ENCODE measurements at regions not wholly inside any gene's neighbourhood (a gene's known extent, or its start where the extent isn't known, plus 50 kb on each side); places are given as distances from the start of the nearest gene placed in this dataset.

- DNase-seq (ENCODE audit: low read depth in 1 of 2, low spot score in 2 of 2) = no peak
- no peak overlapping the region for H3K9ac ChIP-seq (replicated peaks in 1 of 4; ENCODE audit: extremely low read depth in 1 of 4, low read depth in 3 of 4, low read length in 3 of 4)
- H2BK120ac ChIP-seq (replicated peaks; ENCODE audit: low read depth, low read length) = no peak overlapping the region
- no peak overlapping the region for H4K91ac ChIP-seq (replicated peaks; ENCODE audit: insufficient read length, low read length)
- H3K36me3 ChIP-seq (ENCODE audit: control insufficient read depth in 2 of 4, insufficient read depth in 4 of 4, low read length in 3 of 4) = no peaks in the 10 kb centered on the region
- H3K4ac ChIP-seq (replicated peaks; ENCODE audit: insufficient read length, low read depth, low read length) = no peak overlapping the region
- H3K27ac ChIP-seq (ENCODE audit: low read depth, low read length) = no peak overlapping the region
- ChIA-PET CTCF (ENCODE audit: partially characterized antibody) (interaction anchor here (1.3 to 3.1 kb wide), 3 partner anchors 9 to 42 kb away, joined by 3 to 20 read pairs (median 4); no protein-coding TSS in a partner anchor), POLR2A (ENCODE audit: partially characterized antibody) (no interaction called here)
- peaks cover 0 to 4% of the 10 kb centered on the region in 2 experiments; a peak in 1 of 4 replicates for H3K9me3 ChIP-seq (ENCODE audit: insufficient read depth in 2 of 2, low read depth in 1 of 2, low read length in 1 of 2)
- no peak overlapping the region for H3K56ac ChIP-seq (replicated peaks; ENCODE audit: insufficient read length, low read depth, low read length)
- TF ChIP-seq KDM1A (IDR thresholded peaks at IDR 0.05; ENCODE audit: borderline replicate concordance, low read length) (no peak), EGR1 (IDR thresholded peaks at IDR 0.05; ENCODE audit: borderline replicate concordance, low read depth, low read length) (no peak), FOSL1 (IDR thresholded peaks at IDR 0.05; ENCODE audit: insufficient read depth, low read depth, low read length) (no peak), POU5F1 (IDR thresholded peaks at IDR 0.05; ENCODE audit: low read depth, low read length) (no peak), SIX5 (IDR thresholded peaks at IDR 0.05; ENCODE audit: low read depth, low read length) (no peak), NANOG (IDR thresholded peaks at IDR 0.05; ENCODE audit: insufficient read depth, low read depth, low read length, poor library complexity, severe bottlenecking) (no peak), CHD2 (IDR thresholded peaks at IDR 0.05; ENCODE audit: low read length) (no peak), POLR2AphosphoS5 (IDR thresholded peaks at IDR 0.05; ENCODE audit: low read depth, low read length) (no peak), SP4 (IDR thresholded peaks at IDR 0.05; ENCODE audit: low read length) (no peak), ZNF274 (IDR thresholded peaks at IDR 0.05; ENCODE audit: borderline replicate concordance, extremely low read depth, low read length) (no peak), TCF12 (IDR thresholded peaks at IDR 0.05; ENCODE audit: low read depth, low read length) (no peak)
- TF ChIP-seq, protein P1, sequence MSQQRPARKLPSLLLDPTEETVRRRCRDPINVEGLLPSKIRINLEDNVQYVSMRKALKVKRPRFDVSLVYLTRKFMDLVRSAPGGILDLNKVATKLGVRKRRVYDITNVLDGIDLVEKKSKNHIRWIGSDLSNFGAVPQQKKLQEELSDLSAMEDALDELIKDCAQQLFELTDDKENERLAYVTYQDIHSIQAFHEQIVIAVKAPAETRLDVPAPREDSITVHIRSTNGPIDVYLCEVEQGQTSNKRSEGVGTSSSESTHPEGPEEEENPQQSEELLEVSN (IDR thresholded peaks at IDR 0.05) = no peak
- H3K27me3 ChIP-seq (replicated peaks in 1 of 4; ENCODE audit: control insufficient read depth in 3 of 4, extremely low read depth in 1 of 4, insufficient read depth in 3 of 4, low read length in 3 of 4) = no peaks in the 10 kb centered on the region
- no peak overlapping the region for H3K14ac ChIP-seq (ENCODE audit: insufficient read length)
- H2BK12ac ChIP-seq (ENCODE audit: low read depth, low read length) = no peak overlapping the region
- peak overlapping the region; percentile 44; the same call in 1 of the 2 replicates for H2AFZ ChIP-seq (ENCODE audit: low read length)
- no peak for FAIRE-seq
- no peak overlapping the region for H3K23ac ChIP-seq (ENCODE audit: insufficient read length)
- no peaks in the 10 kb centered on the region for H3K23me2 ChIP-seq (ENCODE audit: low read depth, low read length)
- no peak overlapping the region for H2BK5ac ChIP-seq (ENCODE audit: low read depth, low read length)
- no peak overlapping the region for H4K5ac ChIP-seq (ENCODE audit: insufficient read length, low read depth, low read length)
- H3K4me3 ChIP-seq (ENCODE audit: extremely low read depth in 1 of 4, insufficient read depth in 2 of 4, low read depth in 3 of 4, low read length in 4 of 4) = no peak overlapping the region
- H2BK15ac ChIP-seq (ENCODE audit: low read length) = no peak overlapping the region
- 0 out of 2 replicates have a peak overlapping the region, but pooled peaks have one; percentile 35 for H4K8ac ChIP-seq (ENCODE audit: extremely low read depth, insufficient read depth, low read length)
- WGBS, 2 experiments (ENCODE audit: extremely low coverage in 1 of 2, insufficient coverage in 1 of 2, insufficient read length in 1 of 2, insufficient replicate concordance in 2 of 2, low coverage in 1 of 2, low lambda C conversion rate in 2 of 2, missing lambda C conversion rate in 1 of 2) = 93% methylated on average over 11 of the region's 11 CpGs; no CpG with 5 or more reads in 1 of the 2 experiments
- no peaks in the 10 kb centered on the region for H3K79me1 ChIP-seq (ENCODE audit: low read depth, low read length)
- no peak overlapping the region for H3K18ac ChIP-seq (ENCODE audit: extremely low read depth, low read length)
- H2BK20ac ChIP-seq (ENCODE audit: low read length) = no peak overlapping the region
- H4K20me1 ChIP-seq (replicated peaks in 1 of 2; ENCODE audit: control insufficient read depth in 1 of 2, insufficient read depth in 2 of 2, low read length in 2 of 2) = no peaks in the 10 kb centered on the region
- H3K4me1 ChIP-seq (replicated peaks in 1 of 4; ENCODE audit: control insufficient read depth in 3 of 4, insufficient read depth in 4 of 4, low read length in 3 of 4) = no peaks in the 10 kb centered on the region
- H3K4me2 ChIP-seq (ENCODE audit: insufficient read depth in 1 of 2, low read depth in 2 of 2, low read length in 2 of 2) = no peak overlapping the region
- no peaks in the 10 kb centered on the region for H3K79me2 ChIP-seq (ENCODE audit: control insufficient read depth in 1 of 2, insufficient read depth in 2 of 2, low read length in 2 of 2)
- H2AK5ac ChIP-seq (ENCODE audit: low read depth, low read length) = no peak overlapping the region
These were observed 126.8 kb upstream of the SUCLG2 start for GRCh38 chr3:67781218-67781617.
